ENCODE measurements at regions not wholly inside any gene's neighbourhood (a gene's known extent, or its start where the extent isn't known, plus 50 kb on each side); places are given as distances from the start of the nearest gene placed in this dataset.

GRCh38 chr3:13219077-13219901 lies 146.1 kb upstream of the IQSEC1 start:
- Histone ChIP-seq H3F3A (ENCODE audit: insufficient read depth, low read length) (no peaks in the 10 kb centered on the region), H2AFZ (ENCODE audit: low read length) (no peak overlapping the region), H3K9ac (ENCODE audit: low read length) (no peak overlapping the region), H3K27ac (ENCODE audit: low read length) (no peak overlapping the region), H3K4me2 (ENCODE audit: low read depth, low read length) (no peak overlapping the region), H4K20me1 (ENCODE audit: insufficient read depth, low read length) (no peaks in the 10 kb centered on the region), H3K4me1 (ENCODE audit: low read length) (no peaks in the 10 kb centered on the region), H3K36me3 (replicated peaks; ENCODE audit: insufficient read depth, low read length) (no peaks in the 10 kb centered on the region), H3K27me3 (replicated peaks; ENCODE audit: insufficient read depth, low read length) (no peaks in the 10 kb centered on the region), H3K9me2 (replicated peaks; ENCODE audit: insufficient read depth, low read length) (no peaks in the 10 kb centered on the region), H3K4me3 (ENCODE audit: low read length) (no peak overlapping the region), H3K9me3 (replicated peaks; ENCODE audit: insufficient read depth, low read length) (no peaks in the 10 kb centered on the region), H3K79me2 (ENCODE audit: low read length) (no peaks in the 10 kb centered on the region)
- TF ChIP-seq EZH2phosphoT487 (IDR thresholded peaks at IDR 0.05; ENCODE audit: low read length): no peak
- TF ChIP-seq CTCF (IDR thresholded peaks at IDR 0.05; ENCODE audit: low read length): no peak
- TF ChIP-seq EZH2 (optimal IDR thresholded peaks at IDR 0.05; ENCODE audit: low read depth, low read length): no peak
- DNase-seq: no peak

GRCh38 chr3:13218541-13218908 lies 145.3 kb upstream of the IQSEC1 start:
- Histone ChIP-seq H3K27ac (ENCODE audit: low read length) (no peak overlapping the region), H4K20me1 (ENCODE audit: insufficient read depth, low read length) (no peaks in the 10 kb centered on the region), H2AFZ (ENCODE audit: low read length) (no peak overlapping the region), H3K4me1 (ENCODE audit: low read length) (no peaks in the 10 kb centered on the region), H3F3A (ENCODE audit: insufficient read depth, low read length) (no peaks in the 10 kb centered on the region), H3K79me2 (ENCODE audit: low read length) (no peaks in the 10 kb centered on the region), H3K4me2 (ENCODE audit: low read depth, low read length) (no peak overlapping the region), H3K4me3 (ENCODE audit: low read length) (no peak overlapping the region), H3K9me3 (replicated peaks; ENCODE audit: insufficient read depth, low read length) (no peaks in the 10 kb centered on the region), H3K9ac (ENCODE audit: low read length) (no peak overlapping the region), H3K36me3 (replicated peaks; ENCODE audit: insufficient read depth, low read length) (no peaks in the 10 kb centered on the region), H3K9me2 (replicated peaks; ENCODE audit: insufficient read depth, low read length) (no peaks in the 10 kb centered on the region), H3K27me3 (replicated peaks; ENCODE audit: insufficient read depth, low read length) (no peaks in the 10 kb centered on the region)
- no peak for DNase-seq
- TF ChIP-seq EZH2 (optimal IDR thresholded peaks at IDR 0.05; ENCODE audit: low read depth, low read length) (no peak), CTCF (IDR thresholded peaks at IDR 0.05; ENCODE audit: low read length) (no peak), EZH2phosphoT487 (IDR thresholded peaks at IDR 0.05; ENCODE audit: low read length) (no peak)

- H3K27ac ChIP-seq (ENCODE audit: low read length): no peak overlapping the region
- H3K4me2 ChIP-seq (ENCODE audit: low read depth, low read length): no peak overlapping the region
- no peaks in the 10 kb centered on the region for H4K20me1 ChIP-seq (ENCODE audit: insufficient read depth, low read length)
Observed at GRCh38 chr3:13217736-13218540, 144.7 kb upstream of the IQSEC1 start.

More at GRCh38 chr3:13217736-13218540, 144.7 kb upstream of the IQSEC1 start:
- TF ChIP-seq EZH2phosphoT487 (IDR thresholded peaks at IDR 0.05; ENCODE audit: low read length): no peak
- TF ChIP-seq EZH2 (optimal IDR thresholded peaks at IDR 0.05; ENCODE audit: low read depth, low read length): no peak
- TF ChIP-seq CTCF (IDR thresholded peaks at IDR 0.05; ENCODE audit: low read length): no peak
- Histone ChIP-seq H3K9ac (ENCODE audit: low read length) (no peak overlapping the region), H3F3A (ENCODE audit: insufficient read depth, low read length) (no peaks in the 10 kb centered on the region), H3K4me3 (ENCODE audit: low read length) (no peak overlapping the region), H3K9me2 (replicated peaks; ENCODE audit: insufficient read depth, low read length) (no peaks in the 10 kb centered on the region), H3K9me3 (replicated peaks; ENCODE audit: insufficient read depth, low read length) (no peaks in the 10 kb centered on the region), H3K79me2 (ENCODE audit: low read length) (no peaks in the 10 kb centered on the region), H3K36me3 (replicated peaks; ENCODE audit: insufficient read depth, low read length) (no peaks in the 10 kb centered on the region), H3K4me1 (ENCODE audit: low read length) (no peaks in the 10 kb centered on the region), H2AFZ (ENCODE audit: low read length) (no peak overlapping the region), H3K27me3 (replicated peaks; ENCODE audit: insufficient read depth, low read length) (no peaks in the 10 kb centered on the region)
- no peak for DNase-seq
